Pancreas (tissue), 10 donors: ENCODE measurements at regions not wholly inside any gene's neighbourhood (a gene's known extent, or its start where the extent isn't known, plus 50 kb on each side); places are given as distances from the start of the nearest gene placed in this dataset.

ENCODE experiments used
- ATAC-seq, 4 donors: fragments of 200-7000 bp; cut with Tn5 transposase; one replicate each; pipeline versions ENCODE4 v1.8.0 to v1.9.1; 2020; ENCODE audit warnings: mild to moderate bottlenecking in 4 of 4, moderate library complexity in 4 of 4
- DNase-seq, 6 donors: peaks; one replicate each; pipeline ENCODE4 v3.0.0-alpha.2; 2020
- FAIRE-seq: peaks from 2 replicates; lab custom pipeline; 2012; peaks lifted over from hg19 to GRCh38; lab: Jason Lieb, UNC
- H3K27ac ChIP-seq, 4 donors: fragments of 200-600 bp; sonication (generic); 1 replicate in 3 of 4; 2 replicates in 1 of 4; pipeline versions ENCODE4 v1.5.0 to v1.8.0; 2020
- H3K27me3 ChIP-seq, 4 donors: fragments of 200-600 bp; one replicate each; pipeline ENCODE4 v1.8.0; 2021
- H3K36me3 ChIP-seq, 3 donors: fragments of 200-600 bp; sonication (generic) in 1 of 3; one replicate each; pipeline versions ENCODE4 v1.5.0 to v1.8.0; 2020 to 2021
- H3K4me1 ChIP-seq, 3 donors: fragments of 200-600 bp; one replicate each; pipeline ENCODE4 v1.8.0; 2021
- H3K4me3 ChIP-seq, 4 donors: fragments of 200-600 bp; sonication (generic) in 2 of 4; one replicate each; pipeline versions ENCODE4 v1.5.0 to v1.8.0; 2020 to 2021
- H3K9me3 ChIP-seq, 4 donors: fragments of 200-600 bp; one replicate each; pipeline ENCODE4 v1.8.0; 2021
- CTCF ChIP-seq, 4 donors: fragments of 200-600 bp; sonication (generic) in 3 of 4; IDR thresholded peaks; one replicate each; pipeline versions ENCODE4 v1.5.0 to v1.8.0; 2021; ENCODE audit warnings: antibody characterized with exemption in 4 of 4
- WGBS, 2 donors: extraction: QIAGEN DNeasy Blood & Tissue Kit; methylation state at CpG; one replicate each; pipeline ENCODE4 v1.1.7; 2013; 5-methylcytosine and 5-hydroxymethylcytosine counted together
- intact Hi-C, 3 donors: fragments of 100-400 bp; cut with DNase I; formaldehyde crosslinking; loops; one replicate each; pipeline versions ENCODE4 v1.11.1 to v1.14.2; 2022
- donor health status: healthy with polysubstance abuse.
- donor health status: DM: no; HTN: no; CAD: no; lungs with moderate emphysema.
- donor health status: DM: no; HTN: no; CAD: no.
- donor health status: control.
- donor health status: control.
- donor health status: Bipolar disorder and iron deficiency.
- donor health status: DM: yes; HTN: yes; CAD: no.
- donor health status: DM: no; HTN: no; CAD: no.
- donor health status: DM: no; HTN: no; CAD: no.
- donor health status: DM: yes; HTN: yes; CAD: no.

DNA sequence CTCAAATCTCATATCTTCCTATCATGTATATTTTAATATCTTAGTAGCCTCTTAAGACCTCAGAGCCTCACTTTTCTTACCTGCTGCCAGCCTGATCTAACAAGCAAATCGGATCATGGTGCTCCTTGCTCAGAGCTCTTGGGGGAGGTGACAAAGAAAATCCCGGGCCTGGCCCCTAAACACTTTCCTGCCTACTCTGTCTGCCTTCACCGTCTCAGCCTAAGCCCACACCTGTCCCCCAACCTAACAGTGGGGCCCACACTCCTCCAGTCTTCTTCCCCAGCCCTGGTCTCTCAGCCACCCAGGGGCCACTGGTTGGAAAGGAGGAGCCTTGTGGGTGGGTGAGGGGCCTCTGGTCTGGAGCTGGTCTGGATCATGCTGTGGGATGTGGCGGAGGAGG, 207.3 kb downstream of the HAUS1 start:
- Histone ChIP-seq H3K9me3 (no peaks in the 10 kb centered on the region), H3K27ac (no peak overlapping the region), H3K4me1 (no peaks in the 10 kb centered on the region), H3K27me3 (no peaks in the 10 kb centered on the region), H3K4me3 (no peak overlapping the region), H3K36me3 (no peaks in the 10 kb centered on the region)
- 60 to 65% methylated on average over 4 of the region's 4 CpGs for WGBS, 2 donors
- FAIRE-seq (no peak), DNase-seq (no peak), ATAC-seq (no peak)
- intact Hi-C loops = no loop called here
- TF ChIP-seq CTCF (IDR thresholded peaks at IDR 0.05) = no peak

DNA sequence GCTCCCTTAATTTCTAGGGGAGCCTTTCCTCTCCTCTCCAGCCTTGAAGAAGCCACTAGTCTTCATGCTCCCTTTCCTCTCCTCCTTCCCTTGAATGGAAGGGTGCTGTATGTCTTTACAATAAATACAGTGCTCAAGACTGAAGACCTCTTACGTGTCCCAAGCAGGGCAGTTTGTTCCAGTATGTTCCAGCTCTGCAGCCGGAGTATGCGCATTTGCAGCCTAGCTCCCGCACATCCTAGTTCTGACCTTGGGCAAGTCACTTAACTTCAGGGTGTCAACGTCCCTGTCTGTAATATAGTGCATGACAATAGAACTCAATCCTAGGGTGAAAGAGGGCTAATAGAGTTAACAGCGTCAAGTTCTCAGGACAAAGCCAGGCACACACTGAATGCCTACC, 208.0 kb downstream of the HAUS1 start:
- Histone ChIP-seq H3K27me3 (no peaks in the 10 kb centered on the region), H3K4me3 (no peak overlapping the region), H3K36me3 (no peaks in the 10 kb centered on the region), H3K9me3 (no peaks in the 10 kb centered on the region), H3K4me1 (no peaks in the 10 kb centered on the region), H3K27ac (no peak overlapping the region)
- no peak for DNase-seq
- 57 to 61% methylated on average over 6 of the region's 6 CpGs for WGBS, 2 donors
- intact Hi-C loops = no loop called here
- no peak for ATAC-seq
- no peak for TF ChIP-seq CTCF (IDR thresholded peaks at IDR 0.05)
- FAIRE-seq = no peak

GRCh38 chr18:46313521-46313920, 209.3 kb downstream of the HAUS1 start:
- no peak for TF ChIP-seq CTCF (IDR thresholded peaks at IDR 0.05)
- Histone ChIP-seq H3K27ac (no peak overlapping the region), H3K27me3 (no peaks in the 10 kb centered on the region), H3K9me3 (no peaks in the 10 kb centered on the region), H3K4me1 (no peaks in the 10 kb centered on the region), H3K4me3 (no peak overlapping the region), H3K36me3 (no peaks in the 10 kb centered on the region)
- FAIRE-seq (no peak), ATAC-seq (no peak), DNase-seq (no peak)
- 65 to 72% methylated on average over 6 of the region's 6 CpGs for WGBS, 2 donors
- intact Hi-C loops = no loop called here

DNA sequence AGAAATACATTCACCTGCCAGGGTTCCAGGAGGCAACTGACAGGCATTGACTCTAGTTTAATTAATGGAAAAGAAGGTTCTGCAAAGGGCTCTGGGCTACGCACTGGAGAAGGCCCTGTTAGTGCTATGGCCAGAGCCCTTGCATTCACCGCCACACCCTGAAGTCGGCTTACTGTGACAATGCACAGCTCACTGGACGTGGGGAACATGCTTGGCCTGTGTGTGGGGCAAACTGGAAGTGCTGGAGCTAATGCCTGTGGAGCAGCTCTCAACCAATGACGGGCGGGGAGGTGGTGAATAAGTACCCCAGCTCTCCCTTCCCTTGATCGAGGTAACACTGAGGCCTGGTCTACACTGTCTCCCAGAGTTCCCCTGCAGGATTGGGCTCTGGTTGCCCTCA, 209.8 kb downstream of the HAUS1 start:
- no peaks in the 10 kb centered on the region for H3K4me1 ChIP-seq
- intact Hi-C loops = no loop called here
- H3K36me3 ChIP-seq = no peaks in the 10 kb centered on the region
- FAIRE-seq = no peak
- no peak for DNase-seq
- ATAC-seq = no peak
- no peak overlapping the region for H3K27ac ChIP-seq
- TF ChIP-seq CTCF (IDR thresholded peaks at IDR 0.05) = no peak
- no peaks in the 10 kb centered on the region for H3K9me3 ChIP-seq
- 86 to 94% methylated on average over 7 of the region's 7 CpGs for WGBS, 2 donors
- H3K27me3 ChIP-seq = no peaks in the 10 kb centered on the region
- H3K4me3 ChIP-seq = no peak overlapping the region

GRCh38 chr18:46315161-46315560, 211.0 kb downstream of the HAUS1 start:
- 73 to 80% methylated on average over 2 of the region's 2 CpGs for WGBS, 2 donors
- intact Hi-C loops = no loop called here

More at GRCh38 chr18:46315161-46315560, 211.0 kb downstream of the HAUS1 start:
- DNase-seq = no peak
- FAIRE-seq = no peak
- ATAC-seq = no peak
- H3K27ac ChIP-seq = no peak overlapping the region
- no peaks in the 10 kb centered on the region for H3K36me3 ChIP-seq
- TF ChIP-seq CTCF (IDR thresholded peaks at IDR 0.05) = no peak
- no peaks in the 10 kb centered on the region for H3K4me1 ChIP-seq
- H3K9me3 ChIP-seq = no peaks in the 10 kb centered on the region
- no peaks in the 10 kb centered on the region for H3K27me3 ChIP-seq
- no peak overlapping the region for H3K4me3 ChIP-seq
